Stimulated activated CD4-positive, alpha-beta T cell treated with anti-CD3 and anti-CD28 coated beads, Interleukin-1b, Interleukin-23, amount 100 ng/mL, for 4 hours (primary cell): ENCODE measurements at regions not wholly inside any gene's neighbourhood (a gene's known extent, or its start where the extent isn't known, plus 50 kb on each side); places are given as distances from the start of the nearest gene placed in this dataset.

Source experiments
- DNase-seq, 2 donors: peaks; one replicate each; pipeline ENCODE4 v3.0.0-alpha.2; 2020; ENCODE audit warnings: low read depth in 2 of 2

DNA sequence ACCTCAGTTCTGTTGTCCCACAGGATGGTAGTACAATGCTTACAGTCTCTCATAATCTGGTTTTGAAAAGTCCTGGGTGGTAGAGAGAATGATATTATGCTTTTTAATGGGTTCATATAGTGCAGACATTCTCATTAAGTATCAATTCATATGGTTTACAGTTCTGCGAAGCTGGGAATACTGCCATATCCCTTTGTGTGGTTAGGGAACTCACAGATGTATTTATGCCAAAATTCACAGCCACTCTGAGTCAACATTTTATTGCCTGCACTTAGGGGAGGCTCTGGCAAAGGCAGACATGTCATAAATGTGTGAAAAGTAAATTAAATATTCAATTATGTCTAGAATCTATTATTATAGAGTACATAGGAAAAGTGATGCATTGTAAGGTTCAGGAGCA lies 808.2 kb downstream of the SUCLG1 start:
- DNase-seq, result no peak

DNA sequence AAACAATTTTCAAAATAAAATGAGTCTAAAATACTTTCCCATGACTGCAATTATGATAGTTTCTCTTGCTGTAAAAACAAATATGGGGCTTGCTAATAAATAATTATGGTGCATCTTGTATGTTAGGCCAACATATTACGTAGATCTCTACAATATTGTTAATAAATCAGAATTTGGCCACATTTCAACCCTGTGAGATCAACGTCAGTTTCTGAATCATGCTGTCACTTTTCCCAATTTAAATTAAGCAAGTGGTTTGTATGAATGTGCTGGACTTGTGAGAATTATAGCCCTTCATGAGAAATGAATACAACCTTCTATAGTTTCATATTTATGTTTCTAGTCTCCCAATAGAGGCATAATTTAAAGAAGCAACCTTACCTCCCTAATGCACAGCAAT lies 808.9 kb downstream of the SUCLG1 start:
- DNase-seq, result no peak

- DNase-seq, result no peak
Observed at GRCh38 chr2:83640506-83640905, 818.6 kb downstream of the SUCLG1 start.

- DNase-seq, result no peak
Observed at GRCh38 chr2:83633423-83633822, 825.7 kb downstream of the SUCLG1 start.

DNA sequence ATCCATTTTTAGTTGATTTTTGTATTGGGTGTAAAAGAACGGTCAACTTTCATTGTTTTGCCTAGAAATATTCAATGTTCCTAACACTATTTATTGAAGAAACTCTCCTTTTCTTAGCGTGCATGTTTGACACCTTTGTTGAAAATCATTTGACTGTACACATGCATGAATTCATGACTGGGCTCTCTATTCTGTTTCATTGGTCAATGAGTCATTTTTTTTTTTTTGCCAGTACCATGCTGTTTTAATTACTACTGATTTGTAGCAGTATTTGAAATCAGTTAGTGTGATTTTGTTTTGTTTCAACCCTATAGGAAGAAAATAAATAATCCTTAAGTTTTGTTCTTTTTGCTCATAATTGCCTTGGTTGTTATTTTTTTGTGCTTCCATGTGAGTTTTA lies 828.7 kb downstream of the SUCLG1 start:
- no peak for DNase-seq

GRCh38 chr2:83615511-83615910 lies 843.6 kb downstream of the SUCLG1 start:
- DNase-seq, result no peak

- DNase-seq, result no peak
Observed at GRCh38 chr2:83613178-83613577, 845.9 kb downstream of the SUCLG1 start.

GRCh38 chr2:83602753-83603152 lies 856.3 kb downstream of the SUCLG1 start:
- no peak for DNase-seq

DNA sequence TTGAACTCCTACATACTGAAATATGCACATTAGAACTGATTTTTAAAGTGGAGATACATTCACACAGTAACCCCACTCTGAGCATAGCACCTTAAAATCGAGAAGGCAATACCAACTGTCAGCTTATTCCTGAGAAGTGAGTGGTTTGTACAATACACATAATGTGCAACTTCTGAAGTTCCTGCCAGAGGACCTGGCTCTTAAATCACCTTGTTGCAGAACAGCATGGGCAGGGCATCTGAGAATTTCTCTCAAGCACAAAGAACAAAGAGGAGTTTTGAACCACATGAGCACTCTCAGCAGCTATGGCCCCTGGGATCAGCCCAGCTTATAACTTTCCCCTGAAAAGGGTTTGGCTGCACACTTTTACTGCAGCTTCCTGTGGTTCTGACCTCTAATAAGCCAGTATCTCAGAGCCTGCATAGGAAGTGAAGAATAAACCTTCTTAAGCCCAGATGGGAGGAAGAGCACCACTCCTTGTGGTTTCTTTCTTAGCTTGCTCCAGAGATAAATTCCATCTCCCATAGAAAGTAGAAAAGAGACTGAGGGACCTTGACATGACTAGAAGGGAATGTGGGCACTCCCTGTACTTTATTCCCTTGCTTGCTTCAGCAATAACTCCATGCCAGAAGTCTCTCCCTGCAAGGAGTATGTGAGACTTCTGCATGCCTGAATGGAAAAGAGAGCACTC lies 862.3 kb downstream of the SUCLG1 start:
- no peak for DNase-seq

GRCh38 chr2:83595926-83596325 lies 863.2 kb downstream of the SUCLG1 start:
- DNase-seq, result no peak

DNA sequence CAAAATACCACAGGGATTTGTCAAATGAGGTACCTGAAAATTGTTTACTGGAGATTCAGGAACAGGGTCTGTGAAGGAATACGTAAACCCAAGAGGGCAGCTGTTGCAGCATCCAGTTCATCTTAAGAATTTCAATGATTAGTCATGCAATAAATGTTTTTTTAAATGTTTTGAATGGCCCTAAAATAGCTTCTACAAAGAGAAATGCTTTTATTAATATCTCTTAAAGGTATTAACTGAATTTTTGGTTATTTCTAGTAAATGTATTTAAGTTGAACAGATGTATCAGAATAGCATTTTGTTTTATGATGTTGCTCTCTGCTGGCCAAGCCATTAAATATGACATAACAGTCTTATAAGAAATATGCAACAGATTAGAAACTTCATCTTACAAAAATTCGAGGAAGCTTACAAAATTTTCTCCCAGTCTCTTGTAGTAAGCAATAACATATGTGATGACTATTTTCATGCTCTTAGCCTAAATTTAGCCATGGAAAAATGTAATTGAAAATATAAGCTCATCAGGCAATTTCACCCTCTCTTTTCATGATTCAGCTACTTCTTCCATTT lies 863.9 kb downstream of the SUCLG1 start:
- no peak for DNase-seq

DNA sequence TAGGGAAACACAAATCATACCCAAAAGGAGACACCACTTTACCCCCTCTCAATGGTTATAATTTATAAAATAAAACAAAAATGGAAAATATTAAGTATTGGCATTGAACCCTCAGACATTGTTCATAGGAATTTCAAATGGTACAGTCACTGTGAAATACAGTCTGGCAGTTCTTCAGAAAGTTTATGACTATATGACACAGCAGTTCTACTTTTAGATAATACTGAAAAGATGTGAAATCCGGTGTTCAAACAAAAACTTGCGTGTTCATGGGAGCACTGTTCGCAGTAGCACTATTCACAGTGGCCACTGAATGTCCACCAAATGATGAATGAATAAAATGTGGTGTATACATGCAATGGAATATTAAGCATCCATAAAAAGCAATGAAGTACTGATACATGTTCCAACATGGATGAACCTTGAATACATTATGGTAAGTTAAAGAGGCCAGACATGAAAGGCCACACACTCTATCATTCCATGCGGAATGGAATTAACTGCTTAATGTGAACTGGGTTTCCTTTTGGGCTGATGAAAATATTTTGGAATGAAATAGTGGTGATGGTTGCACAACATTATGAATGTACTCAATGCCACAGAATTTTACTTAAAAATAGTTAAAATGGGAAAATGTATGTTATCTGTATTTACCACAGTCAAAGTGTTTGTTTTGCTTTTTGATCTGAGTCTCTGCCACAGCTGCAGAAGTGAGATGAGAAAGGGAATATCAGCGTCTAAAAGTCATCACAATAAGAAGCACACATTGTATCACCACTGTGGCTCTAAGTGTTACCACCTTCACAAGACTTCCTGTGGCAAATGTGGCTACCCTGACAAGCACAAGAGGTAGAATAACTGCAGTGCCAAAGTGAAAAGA lies 864.6 kb downstream of the SUCLG1 start:
- no peak for DNase-seq

GRCh38 chr2:83587309-83587708 lies 871.8 kb downstream of the SUCLG1 start:
- no peak for DNase-seq

DNA sequence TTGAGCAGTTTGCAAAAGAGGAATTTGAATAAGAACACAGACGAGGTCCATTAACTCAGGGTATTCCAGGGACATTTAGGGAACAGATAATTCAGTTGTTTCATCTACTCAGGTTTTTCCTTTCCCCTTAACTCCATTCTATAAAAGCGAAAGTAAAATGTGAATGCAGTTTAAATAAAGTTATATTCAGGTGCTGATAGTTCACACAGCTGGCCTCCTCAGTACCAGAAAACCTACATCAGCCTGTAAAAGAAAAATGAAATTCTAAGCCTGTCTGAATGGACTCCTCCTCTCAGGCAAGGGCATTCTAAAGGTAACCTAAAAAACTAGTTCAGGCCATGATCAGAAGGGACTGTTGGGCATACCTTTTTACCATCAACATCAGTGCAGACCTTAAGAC lies 873.8 kb downstream of the SUCLG1 start:
- no peak for DNase-seq

GRCh38 chr2:83584672-83585071 lies 874.4 kb downstream of the SUCLG1 start:
- no peak for DNase-seq

GRCh38 chr2:83582589-83582988 lies 876.5 kb downstream of the SUCLG1 start:
- no peak for DNase-seq

DNA sequence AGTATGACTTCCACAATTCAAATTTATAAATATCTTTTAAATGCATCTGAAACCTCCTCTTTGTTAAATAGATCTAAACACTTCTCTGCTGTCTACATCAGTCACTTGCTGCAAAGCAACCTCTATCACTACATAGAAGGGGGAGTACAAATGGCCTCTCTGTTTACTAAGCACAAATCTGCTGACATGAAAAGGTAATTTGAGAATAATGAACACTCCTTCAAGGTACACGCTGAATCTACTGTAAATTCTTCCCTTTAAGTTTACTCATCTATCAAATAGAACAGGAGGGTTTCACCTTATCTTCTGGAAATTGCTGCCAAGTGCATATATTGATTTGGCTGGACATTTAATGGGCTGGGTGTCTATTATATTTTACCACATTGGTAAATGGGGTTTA lies 879.6 kb downstream of the SUCLG1 start:
- DNase-seq, result no peak

DNA sequence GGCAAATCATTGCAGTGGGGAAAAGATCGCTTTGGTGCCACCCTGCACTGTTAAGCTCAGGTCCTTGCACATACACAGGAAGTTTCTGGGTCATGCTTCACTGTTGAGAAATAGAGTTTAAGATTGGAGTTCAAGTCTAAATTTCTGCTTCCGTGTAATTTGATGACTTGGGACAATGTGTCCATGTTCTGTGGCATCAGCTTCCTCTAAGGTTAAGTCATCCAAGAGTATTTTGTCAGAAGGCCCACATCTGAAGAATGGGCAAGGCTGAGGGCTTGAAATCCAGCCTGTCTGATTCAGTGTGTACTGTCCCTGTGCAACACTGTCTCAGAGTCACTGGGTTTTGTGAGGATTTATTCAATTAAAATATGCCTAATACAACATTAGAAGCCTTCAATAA lies 880.7 kb downstream of the SUCLG1 start:
- DNase-seq, result no peak

DNA sequence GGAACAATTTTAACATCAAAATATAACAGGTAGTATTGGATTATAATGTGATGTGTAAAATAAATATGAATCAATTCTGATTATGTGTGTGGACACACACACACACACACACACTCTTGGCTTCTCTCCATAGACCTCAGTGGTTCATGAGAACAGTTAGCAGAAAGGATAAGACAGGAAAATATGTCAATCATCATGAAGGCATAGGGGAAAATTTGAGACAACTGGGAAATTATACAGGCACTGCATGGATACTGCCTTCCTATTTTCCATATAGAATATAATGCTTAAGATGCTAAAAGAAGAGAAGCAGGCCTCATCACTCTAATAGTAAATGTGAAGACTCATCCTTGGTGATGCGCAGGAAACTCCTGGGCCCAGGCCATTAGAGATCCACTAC lies 884.5 kb downstream of the SUCLG1 start:
- no peak for DNase-seq

DNA sequence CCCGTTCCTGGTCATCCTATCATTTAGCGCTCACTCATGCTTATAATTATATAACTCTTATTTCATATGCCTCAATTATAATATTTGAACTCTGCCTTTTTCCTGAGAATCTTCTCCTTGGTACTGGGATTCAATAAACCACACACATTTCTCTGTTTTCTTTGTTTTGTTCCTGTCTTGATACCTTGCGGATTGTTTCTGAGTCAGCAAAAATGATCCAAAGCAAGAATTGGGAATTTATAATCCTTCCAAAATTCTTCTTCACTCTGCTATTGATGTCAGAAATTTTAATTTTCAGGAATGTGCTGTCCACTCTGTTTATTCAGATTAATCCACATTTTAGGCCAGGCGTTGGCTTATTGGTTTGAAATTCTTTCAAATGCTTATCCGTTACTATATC lies 886.0 kb downstream of the SUCLG1 start:
- DNase-seq, result no peak

- no peak for DNase-seq
Observed at GRCh38 chr2:83572400-83572799, 886.7 kb downstream of the SUCLG1 start.

DNA sequence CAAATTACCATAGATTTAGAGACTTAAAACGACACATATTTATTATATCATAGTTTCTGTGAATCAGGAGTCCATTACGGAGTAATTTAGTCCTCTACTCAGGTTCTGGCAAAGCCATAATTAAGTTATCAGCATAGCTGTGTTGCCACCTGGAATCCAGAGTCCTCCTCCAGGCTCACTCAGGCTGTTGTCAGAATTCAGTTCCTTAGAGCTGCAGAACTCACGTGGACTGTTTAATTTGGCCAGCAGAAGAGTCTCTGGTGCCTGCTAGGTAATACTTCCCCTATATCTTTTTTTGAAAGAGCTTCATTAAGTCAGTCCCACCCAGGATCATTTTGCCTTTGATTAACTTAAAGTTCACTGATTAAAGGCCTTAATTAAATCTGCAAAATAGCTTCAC lies 891.5 kb downstream of the SUCLG1 start:
- DNase-seq, result no peak

DNA sequence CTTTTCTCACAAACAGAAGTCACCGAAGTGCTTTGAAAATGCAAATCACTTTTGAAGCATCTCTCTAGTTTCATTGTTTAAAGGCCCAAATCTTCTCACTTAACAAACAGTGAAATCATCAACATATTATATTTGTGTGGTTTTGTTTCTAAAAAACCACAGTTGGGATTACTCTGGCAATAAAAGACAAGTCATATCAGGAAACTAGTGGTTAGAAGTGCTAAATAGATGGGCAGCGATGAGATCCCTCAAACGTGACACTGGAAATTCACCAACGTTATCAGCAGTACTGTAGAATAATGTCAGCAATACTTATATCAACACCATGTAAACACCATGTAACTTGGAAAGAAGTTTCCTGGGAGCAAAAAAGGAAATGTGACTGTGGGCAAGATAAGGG lies 893.5 kb downstream of the SUCLG1 start:
- no peak for DNase-seq
